ENCODE measurements at regions not wholly inside any gene's neighbourhood (a gene's known extent, or its start where the extent isn't known, plus 50 kb on each side); places are given as distances from the start of the nearest gene placed in this dataset.

DNA sequence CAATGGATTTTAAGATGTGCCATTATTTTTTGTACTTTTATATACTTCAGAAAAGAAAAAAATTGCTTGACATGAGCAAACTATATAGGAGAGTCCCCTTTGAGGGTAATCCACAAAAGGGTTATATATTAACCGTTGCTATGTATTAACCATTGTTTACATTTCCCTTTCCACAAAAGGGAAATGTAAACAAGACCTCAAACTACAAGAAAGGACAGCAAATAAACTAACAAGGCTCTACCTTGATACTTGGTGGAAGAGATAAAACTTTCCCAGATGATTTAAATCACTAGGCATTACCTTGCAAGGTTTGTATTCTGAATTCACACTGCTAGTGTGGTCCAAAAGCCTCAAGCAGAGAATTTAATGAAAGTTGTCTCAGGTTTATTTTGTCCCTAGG, 616.3 kb upstream of the BCHE start (continued):
- TF ChIP-seq, protein P1, sequence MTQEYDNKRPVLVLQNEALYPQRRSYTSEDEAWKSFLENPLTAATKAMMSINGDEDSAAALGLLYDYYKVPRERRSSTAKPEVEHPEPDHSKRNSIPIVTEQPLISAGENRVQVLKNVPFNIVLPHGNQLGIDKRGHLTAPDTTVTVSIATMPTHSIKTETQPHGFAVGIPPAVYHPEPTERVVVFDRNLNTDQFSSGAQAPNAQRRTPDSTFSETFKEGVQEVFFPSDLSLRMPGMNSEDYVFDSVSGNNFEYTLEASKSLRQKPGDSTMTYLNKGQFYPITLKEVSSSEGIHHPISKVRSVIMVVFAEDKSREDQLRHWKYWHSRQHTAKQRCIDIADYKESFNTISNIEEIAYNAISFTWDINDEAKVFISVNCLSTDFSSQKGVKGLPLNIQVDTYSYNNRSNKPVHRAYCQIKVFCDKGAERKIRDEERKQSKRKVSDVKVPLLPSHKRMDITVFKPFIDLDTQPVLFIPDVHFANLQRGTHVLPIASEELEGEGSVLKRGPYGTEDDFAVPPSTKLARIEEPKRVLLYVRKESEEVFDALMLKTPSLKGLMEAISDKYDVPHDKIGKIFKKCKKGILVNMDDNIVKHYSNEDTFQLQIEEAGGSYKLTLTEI (CRISPR knock-in tag; conservative IDR thresholded peaks at IDR 0.05), result no peak
- TF ChIP-seq EP300 (IDR thresholded peaks at IDR 0.05; ENCODE audit: low read depth in 2 of 2, low read length in 2 of 2) (peak in 1 of 2 experiments; percentile 74; a peak in 2 of 4 replicates), EP300 (CRISPR knock-in tag; IDR thresholded peaks at IDR 0.05; ENCODE audit: borderline replicate concordance) (no peak), MTF1 (CRISPR knock-in tag; IDR thresholded peaks at IDR 0.05) (no peak), TCF7 (IDR thresholded peaks at IDR 0.05; ENCODE audit: low read depth) (peak; percentile 42; the same call in 1 of the 2 replicates), SYNCRIP (IDR thresholded peaks at IDR 0.05; ENCODE audit: insufficient read depth, low read depth, low read length) (no peak), NR2F6 (IDR thresholded peaks at IDR 0.05) (peak; percentile 32; the same call in 1 of the 2 replicates), NR2F6 (CRISPR knock-in tag; IDR thresholded peaks at IDR 0.05) (no peak), NCOA2 (CRISPR knock-in tag; IDR thresholded peaks at IDR 0.05) (0 out of 2 replicates have a peak, but pooled peaks have one; percentile 35), NBN (conservative IDR thresholded peaks at IDR 0.05) (no peak), NR2F2 (IDR thresholded peaks at IDR 0.05; ENCODE audit: borderline replicate concordance, low read depth) (0 out of 2 replicates have a peak, but pooled peaks have one; percentile 29), NFIC (IDR thresholded peaks at IDR 0.05; ENCODE audit: low read length) (peak; percentile 57; the same call in 1 of the 2 replicates), EEA1 (CRISPR knock-in tag; IDR thresholded peaks at IDR 0.05; ENCODE audit: borderline replicate concordance) (no peak), GLI4 (CRISPR knock-in tag; IDR thresholded peaks at IDR 0.05; ENCODE audit: borderline replicate concordance) (no peak), SRF (IDR thresholded peaks at IDR 0.05; ENCODE audit: low read depth, low read length) (peak; percentile 94), BCL6 (CRISPR knock-in tag; IDR thresholded peaks at IDR 0.05) (peak; percentile 73)
- TF ChIP-seq, protein P2, sequence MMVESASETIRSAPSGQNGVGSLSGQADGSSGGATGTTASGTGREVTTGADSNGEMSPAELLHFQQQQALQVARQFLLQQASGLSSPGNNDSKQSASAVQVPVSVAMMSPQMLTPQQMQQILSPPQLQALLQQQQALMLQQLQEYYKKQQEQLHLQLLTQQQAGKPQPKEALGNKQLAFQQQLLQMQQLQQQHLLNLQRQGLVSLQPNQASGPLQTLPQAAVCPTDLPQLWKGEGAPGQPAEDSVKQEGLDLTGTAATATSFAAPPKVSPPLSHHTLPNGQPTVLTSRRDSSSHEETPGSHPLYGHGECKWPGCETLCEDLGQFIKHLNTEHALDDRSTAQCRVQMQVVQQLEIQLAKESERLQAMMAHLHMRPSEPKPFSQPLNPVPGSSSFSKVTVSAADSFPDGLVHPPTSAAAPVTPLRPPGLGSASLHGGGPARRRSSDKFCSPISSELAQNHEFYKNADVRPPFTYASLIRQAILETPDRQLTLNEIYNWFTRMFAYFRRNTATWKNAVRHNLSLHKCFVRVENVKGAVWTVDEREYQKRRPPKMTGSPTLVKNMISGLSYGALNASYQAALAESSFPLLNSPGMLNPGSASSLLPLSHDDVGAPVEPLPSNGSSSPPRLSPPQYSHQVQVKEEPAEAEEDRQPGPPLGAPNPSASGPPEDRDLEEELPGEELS (CRISPR knock-in tag; IDR thresholded peaks at IDR 0.05), result no peak
- TF ChIP-seq, protein P3, sequence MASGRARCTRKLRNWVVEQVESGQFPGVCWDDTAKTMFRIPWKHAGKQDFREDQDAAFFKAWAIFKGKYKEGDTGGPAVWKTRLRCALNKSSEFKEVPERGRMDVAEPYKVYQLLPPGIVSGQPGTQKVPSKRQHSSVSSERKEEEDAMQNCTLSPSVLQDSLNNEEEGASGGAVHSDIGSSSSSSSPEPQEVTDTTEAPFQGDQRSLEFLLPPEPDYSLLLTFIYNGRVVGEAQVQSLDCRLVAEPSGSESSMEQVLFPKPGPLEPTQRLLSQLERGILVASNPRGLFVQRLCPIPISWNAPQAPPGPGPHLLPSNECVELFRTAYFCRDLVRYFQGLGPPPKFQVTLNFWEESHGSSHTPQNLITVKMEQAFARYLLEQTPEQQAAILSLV (CRISPR knock-in tag; IDR thresholded peaks at IDR 0.05; ENCODE audit: borderline replicate concordance), result no peak
- TF ChIP-seq, protein P4, sequence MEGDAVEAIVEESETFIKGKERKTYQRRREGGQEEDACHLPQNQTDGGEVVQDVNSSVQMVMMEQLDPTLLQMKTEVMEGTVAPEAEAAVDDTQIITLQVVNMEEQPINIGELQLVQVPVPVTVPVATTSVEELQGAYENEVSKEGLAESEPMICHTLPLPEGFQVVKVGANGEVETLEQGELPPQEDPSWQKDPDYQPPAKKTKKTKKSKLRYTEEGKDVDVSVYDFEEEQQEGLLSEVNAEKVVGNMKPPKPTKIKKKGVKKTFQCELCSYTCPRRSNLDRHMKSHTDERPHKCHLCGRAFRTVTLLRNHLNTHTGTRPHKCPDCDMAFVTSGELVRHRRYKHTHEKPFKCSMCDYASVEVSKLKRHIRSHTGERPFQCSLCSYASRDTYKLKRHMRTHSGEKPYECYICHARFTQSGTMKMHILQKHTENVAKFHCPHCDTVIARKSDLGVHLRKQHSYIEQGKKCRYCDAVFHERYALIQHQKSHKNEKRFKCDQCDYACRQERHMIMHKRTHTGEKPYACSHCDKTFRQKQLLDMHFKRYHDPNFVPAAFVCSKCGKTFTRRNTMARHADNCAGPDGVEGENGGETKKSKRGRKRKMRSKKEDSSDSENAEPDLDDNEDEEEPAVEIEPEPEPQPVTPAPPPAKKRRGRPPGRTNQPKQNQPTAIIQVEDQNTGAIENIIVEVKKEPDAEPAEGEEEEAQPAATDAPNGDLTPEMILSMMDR (CRISPR knock-in tag; IDR thresholded peaks at IDR 0.05), result no peak
- TF ChIP-seq, protein P5, sequence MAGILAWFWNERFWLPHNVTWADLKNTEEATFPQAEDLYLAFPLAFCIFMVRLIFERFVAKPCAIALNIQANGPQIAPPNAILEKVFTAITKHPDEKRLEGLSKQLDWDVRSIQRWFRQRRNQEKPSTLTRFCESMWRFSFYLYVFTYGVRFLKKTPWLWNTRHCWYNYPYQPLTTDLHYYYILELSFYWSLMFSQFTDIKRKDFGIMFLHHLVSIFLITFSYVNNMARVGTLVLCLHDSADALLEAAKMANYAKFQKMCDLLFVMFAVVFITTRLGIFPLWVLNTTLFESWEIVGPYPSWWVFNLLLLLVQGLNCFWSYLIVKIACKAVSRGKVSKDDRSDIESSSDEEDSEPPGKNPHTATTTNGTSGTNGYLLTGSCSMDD (CRISPR knock-in tag; IDR thresholded peaks at IDR 0.05), result no peak

Measured in HepG2 (cell line).